ENCODE measurements at regions not wholly inside any gene's neighbourhood (a gene's known extent, or its start where the extent isn't known, plus 50 kb on each side); places are given as distances from the start of the nearest gene placed in this dataset.

DNA sequence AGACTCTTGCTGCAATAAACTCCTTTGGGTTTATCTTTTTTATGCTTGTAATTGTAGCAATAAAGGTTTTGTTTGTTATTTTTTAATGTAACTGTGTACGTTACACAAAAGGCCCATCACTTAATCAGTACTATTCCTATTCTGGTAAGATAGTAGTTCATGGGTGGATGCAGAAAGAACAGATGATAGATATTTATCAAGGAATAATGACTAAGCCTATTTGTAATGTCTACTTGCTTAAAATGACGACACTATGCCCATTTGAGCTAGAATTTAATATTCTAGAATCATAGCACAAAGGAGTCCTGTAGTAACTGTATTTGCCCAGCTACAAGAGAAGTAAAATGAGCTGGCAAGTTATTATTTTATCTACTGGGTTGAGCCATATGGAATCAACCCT lies 235.4 kb upstream of the DYNLRB2 start:
- POLR2A ChIA-PET, result no interaction called here
- TF ChIP-seq FOXK1 (CRISPR knock-in tag; IDR thresholded peaks at IDR 0.05) (no peak), ATF1 (CRISPR knock-in tag; IDR thresholded peaks at IDR 0.05) (no peak), ZNF263 (CRISPR knock-in tag; IDR thresholded peaks at IDR 0.05; ENCODE audit: low read depth) (no peak)
- H3K4me3 Mint-ChIP-seq, result no peak overlapping the region

GRCh38 chr16:80303691-80304090 lies 237.1 kb upstream of the DYNLRB2 start:
- Mint-ChIP-seq H3K36me3 (no peaks in the 10 kb centered on the region), H3K27me3 (ENCODE audit: low read depth) (no peaks in the 10 kb centered on the region), H3K4me1 (peaks cover 15% of the 10 kb centered on the region), H3K4me3 (no peak overlapping the region), H3K9me3 (no peaks in the 10 kb centered on the region), H3K27ac (no peak overlapping the region)
- POLR2A ChIA-PET, result no interaction called here
- DNase-seq (ENCODE audit: low spot score), result no peak
- CTCF ChIA-PET, result interaction anchor here (1.0 kb wide), 1 partner anchor 26 kb away, joined by 4 read pairs; no protein-coding TSS in a partner anchor
- TF ChIP-seq GTF2I (CRISPR knock-in tag; conservative IDR thresholded peaks at IDR 0.05), result no peak
- ATAC-seq, result no peak

More for the DNA sequence above, 235.4 kb upstream of the DYNLRB2 start:
- H3K36me3 Mint-ChIP-seq, result no peaks in the 10 kb centered on the region
- no peak overlapping the region for H3K27ac Mint-ChIP-seq
- no peak for ATAC-seq
- H3K27me3 Mint-ChIP-seq (ENCODE audit: low read depth), result no peaks in the 10 kb centered on the region
- DNase-seq (ENCODE audit: low spot score), result no peak
- CTCF ChIA-PET, result interaction anchor here (1.0 kb wide), 1 partner anchor 28 kb away, joined by 4 read pairs; no protein-coding TSS in a partner anchor
- H3K9me3 Mint-ChIP-seq, result 0 out of 2 replicates have a peak, but pooled peaks cover 5% of the 10 kb centered on the region
- H3K4me1 Mint-ChIP-seq, result peaks cover 15% of the 10 kb centered on the region

DNA sequence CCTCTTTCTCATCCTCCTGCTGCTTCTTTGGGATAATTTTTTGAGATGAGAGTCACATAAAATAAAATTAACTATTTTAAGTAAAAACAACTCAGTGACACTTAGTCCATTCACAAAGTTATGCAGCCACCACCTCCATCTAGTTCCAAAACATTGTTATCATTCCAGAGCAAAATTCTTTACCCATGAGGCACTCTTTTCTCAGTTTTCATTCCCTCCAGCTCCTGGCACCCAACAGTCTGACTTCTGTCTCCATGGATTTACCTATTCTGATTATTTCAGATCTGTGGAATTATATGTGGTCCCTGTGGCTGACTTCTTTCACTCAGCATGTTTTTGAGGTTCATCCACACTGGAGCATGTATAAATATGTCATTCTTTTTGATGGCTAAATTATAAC lies 239.9 kb upstream of the DYNLRB2 start:
- Mint-ChIP-seq H3K4me1 (peaks cover 2% of the 10 kb centered on the region), H3K27ac (no peak overlapping the region), H3K4me3 (no peak overlapping the region), H3K9me3 (no peaks in the 10 kb centered on the region), H3K27me3 (ENCODE audit: low read depth) (no peaks in the 10 kb centered on the region), H3K36me3 (no peaks in the 10 kb centered on the region)
- DNase-seq (ENCODE audit: low spot score), result no peak
- ChIA-PET POLR2A (no interaction called here), CTCF (no interaction called here)
- ATAC-seq, result no peak
- TF ChIP-seq CBFB (CRISPR knock-in tag; IDR thresholded peaks at IDR 0.05; ENCODE audit: low read depth) (no peak), ZNF219 (CRISPR knock-in tag; IDR thresholded peaks at IDR 0.05; ENCODE audit: borderline replicate concordance) (no peak), ZNF281 (CRISPR knock-in tag; IDR thresholded peaks at IDR 0.05) (no peak), NR1H2 (CRISPR knock-in tag; IDR thresholded peaks at IDR 0.05) (no peak), ZNF423 (CRISPR knock-in tag; IDR thresholded peaks at IDR 0.05) (no peak), ELF4 (CRISPR knock-in tag; IDR thresholded peaks at IDR 0.05; ENCODE audit: low read depth) (no peak), MAX (CRISPR knock-in tag; IDR thresholded peaks at IDR 0.05) (no peak), KAT7 (CRISPR knock-in tag; IDR thresholded peaks at IDR 0.05; ENCODE audit: borderline replicate concordance) (no peak), ZNF232 (CRISPR knock-in tag; IDR thresholded peaks at IDR 0.05) (no peak), ZNF138 (CRISPR knock-in tag; conservative IDR thresholded peaks at IDR 0.05) (no peak), CREM (CRISPR knock-in tag; IDR thresholded peaks at IDR 0.05) (no peak), JUN (CRISPR knock-in tag; IDR thresholded peaks at IDR 0.05) (no peak), MYBL2 (CRISPR knock-in tag; IDR thresholded peaks at IDR 0.05) (no peak), PREB (CRISPR knock-in tag; IDR thresholded peaks at IDR 0.05; ENCODE audit: borderline replicate concordance) (no peak), STAT6 (CRISPR knock-in tag; conservative IDR thresholded peaks at IDR 0.05; ENCODE audit: low read depth) (no peak)
- TF ChIP-seq, protein P1, sequence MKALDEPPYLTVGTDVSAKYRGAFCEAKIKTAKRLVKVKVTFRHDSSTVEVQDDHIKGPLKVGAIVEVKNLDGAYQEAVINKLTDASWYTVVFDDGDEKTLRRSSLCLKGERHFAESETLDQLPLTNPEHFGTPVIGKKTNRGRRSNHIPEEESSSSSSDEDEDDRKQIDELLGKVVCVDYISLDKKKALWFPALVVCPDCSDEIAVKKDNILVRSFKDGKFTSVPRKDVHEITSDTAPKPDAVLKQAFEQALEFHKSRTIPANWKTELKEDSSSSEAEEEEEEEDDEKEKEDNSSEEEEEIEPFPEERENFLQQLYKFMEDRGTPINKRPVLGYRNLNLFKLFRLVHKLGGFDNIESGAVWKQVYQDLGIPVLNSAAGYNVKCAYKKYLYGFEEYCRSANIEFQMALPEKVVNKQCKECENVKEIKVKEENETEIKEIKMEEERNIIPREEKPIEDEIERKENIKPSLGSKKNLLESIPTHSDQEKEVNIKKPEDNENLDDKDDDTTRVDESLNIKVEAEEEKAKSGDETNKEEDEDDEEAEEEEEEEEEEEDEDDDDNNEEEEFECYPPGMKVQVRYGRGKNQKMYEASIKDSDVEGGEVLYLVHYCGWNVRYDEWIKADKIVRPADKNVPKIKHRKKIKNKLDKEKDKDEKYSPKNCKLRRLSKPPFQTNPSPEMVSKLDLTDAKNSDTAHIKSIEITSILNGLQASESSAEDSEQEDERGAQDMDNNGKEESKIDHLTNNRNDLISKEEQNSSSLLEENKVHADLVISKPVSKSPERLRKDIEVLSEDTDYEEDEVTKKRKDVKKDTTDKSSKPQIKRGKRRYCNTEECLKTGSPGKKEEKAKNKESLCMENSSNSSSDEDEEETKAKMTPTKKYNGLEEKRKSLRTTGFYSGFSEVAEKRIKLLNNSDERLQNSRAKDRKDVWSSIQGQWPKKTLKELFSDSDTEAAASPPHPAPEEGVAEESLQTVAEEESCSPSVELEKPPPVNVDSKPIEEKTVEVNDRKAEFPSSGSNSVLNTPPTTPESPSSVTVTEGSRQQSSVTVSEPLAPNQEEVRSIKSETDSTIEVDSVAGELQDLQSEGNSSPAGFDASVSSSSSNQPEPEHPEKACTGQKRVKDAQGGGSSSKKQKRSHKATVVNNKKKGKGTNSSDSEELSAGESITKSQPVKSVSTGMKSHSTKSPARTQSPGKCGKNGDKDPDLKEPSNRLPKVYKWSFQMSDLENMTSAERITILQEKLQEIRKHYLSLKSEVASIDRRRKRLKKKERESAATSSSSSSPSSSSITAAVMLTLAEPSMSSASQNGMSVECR (CRISPR knock-in tag; IDR thresholded peaks at IDR 0.05; ENCODE audit: borderline replicate concordance), result no peak
- TF ChIP-seq, protein P2, sequence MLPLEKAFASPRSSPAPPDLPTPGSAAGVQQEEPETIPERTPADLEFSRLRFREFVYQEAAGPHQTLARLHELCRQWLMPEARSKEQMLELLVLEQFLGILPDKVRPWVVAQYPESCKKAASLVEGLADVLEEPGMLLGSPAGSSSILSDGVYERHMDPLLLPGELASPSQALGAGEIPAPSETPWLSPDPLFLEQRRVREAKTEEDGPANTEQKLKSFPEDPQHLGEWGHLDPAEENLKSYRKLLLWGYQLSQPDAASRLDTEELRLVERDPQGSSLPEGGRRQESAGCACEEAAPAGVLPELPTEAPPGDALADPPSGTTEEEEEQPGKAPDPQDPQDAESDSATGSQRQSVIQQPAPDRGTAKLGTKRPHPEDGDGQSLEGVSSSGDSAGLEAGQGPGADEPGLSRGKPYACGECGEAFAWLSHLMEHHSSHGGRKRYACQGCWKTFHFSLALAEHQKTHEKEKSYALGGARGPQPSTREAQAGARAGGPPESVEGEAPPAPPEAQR (CRISPR knock-in tag; IDR thresholded peaks at IDR 0.05), result no peak

Measured in WTC11 (cell line).